Mucosa of descending colon (tissue), 3 donors: ENCODE measurements at regions not wholly inside any gene's neighbourhood (a gene's known extent, or its start where the extent isn't known, plus 50 kb on each side); places are given as distances from the start of the nearest gene placed in this dataset.
A peak's percentile ranks its signal among the peaks of the same experiment; 100 is the strongest.

Experiments
- ATAC-seq: fragments of 200-7000 bp; cut with Tn5 transposase; one replicate; pipeline ENCODE4 v1.9.1; 2020; ENCODE audit warnings: mild to moderate bottlenecking, moderate library complexity
- DNase-seq, 3 donors: peaks; one replicate each; pipeline ENCODE4 v3.0.0-alpha.2; 2020
- H3K36me3 ChIP-seq: fragments of 200-600 bp; one replicate; pipeline ENCODE4 v1.8.0; 2021; ENCODE audit warnings: low read depth, mild to moderate bottlenecking
- H3K4me1 ChIP-seq: fragments of 200-600 bp; one replicate; pipeline ENCODE4 v1.8.0; 2021; ENCODE audit warnings: low read depth, mild to moderate bottlenecking
- H3K4me3 ChIP-seq: fragments of 200-600 bp; one replicate; pipeline ENCODE4 v1.8.0; 2021; ENCODE audit warnings: mild to moderate bottlenecking
- H3K9me3 ChIP-seq: fragments of 200-600 bp; one replicate; pipeline ENCODE4 v1.8.0; 2021; ENCODE audit warnings: mild to moderate bottlenecking
- intact Hi-C, 2 donors: fragments of 100-400 bp; cut with DNase I in 1 of 2; cut with micrococcal nuclease in 1 of 2; formaldehyde crosslinking; loops; one replicate each; pipeline versions ENCODE4 v1.11.0 to v1.11.1; 2022; cut with DNase I, micrococcal nuclease
- TF ChIP-seq, protein P1 (sequence below): fragments of 200-600 bp; IDR thresholded peaks from one replicate; pipeline ENCODE4 v1.8.0; 2022; ENCODE audit warnings: antibody characterized with exemption, mild to moderate bottlenecking
- donor health status: DM: no; HTN: no; CAD: no; lungs with moderate emphysema.
- donor health status: DM: no; HTN: no; CAD: no.
- donor health status: DM: no; HTN: yes; CAD: no.

DNA sequence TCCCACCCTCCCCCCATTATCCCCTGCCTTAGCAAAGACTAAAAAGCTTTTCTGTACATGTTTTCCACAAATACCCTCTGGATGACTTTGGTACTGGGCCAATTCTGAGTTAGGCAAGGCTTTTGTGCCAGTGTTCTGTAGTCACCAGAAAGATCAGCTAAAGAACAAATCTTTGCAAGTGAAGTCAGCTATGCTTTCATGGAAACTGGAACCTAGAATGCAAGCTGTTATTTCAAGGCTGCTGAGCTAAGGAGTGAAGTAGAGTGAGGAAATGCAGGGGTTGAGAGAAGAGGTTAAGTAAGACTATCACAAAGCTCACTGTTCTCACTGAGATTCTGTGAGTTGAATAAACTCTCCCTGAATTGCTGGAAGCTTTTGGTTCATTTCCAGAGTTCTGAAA, 107.8 kb upstream of the CNTN3 start:
- DNase-seq (no peak), ATAC-seq (no peak)
- no peaks in the 10 kb centered on the region for H3K9me3 ChIP-seq
- no peaks in the 10 kb centered on the region for H3K4me1 ChIP-seq
- H3K4me3 ChIP-seq: no peak overlapping the region
- intact Hi-C loops: no loop called here
- H3K36me3 ChIP-seq: no peaks in the 10 kb centered on the region
- TF ChIP-seq, protein P1, sequence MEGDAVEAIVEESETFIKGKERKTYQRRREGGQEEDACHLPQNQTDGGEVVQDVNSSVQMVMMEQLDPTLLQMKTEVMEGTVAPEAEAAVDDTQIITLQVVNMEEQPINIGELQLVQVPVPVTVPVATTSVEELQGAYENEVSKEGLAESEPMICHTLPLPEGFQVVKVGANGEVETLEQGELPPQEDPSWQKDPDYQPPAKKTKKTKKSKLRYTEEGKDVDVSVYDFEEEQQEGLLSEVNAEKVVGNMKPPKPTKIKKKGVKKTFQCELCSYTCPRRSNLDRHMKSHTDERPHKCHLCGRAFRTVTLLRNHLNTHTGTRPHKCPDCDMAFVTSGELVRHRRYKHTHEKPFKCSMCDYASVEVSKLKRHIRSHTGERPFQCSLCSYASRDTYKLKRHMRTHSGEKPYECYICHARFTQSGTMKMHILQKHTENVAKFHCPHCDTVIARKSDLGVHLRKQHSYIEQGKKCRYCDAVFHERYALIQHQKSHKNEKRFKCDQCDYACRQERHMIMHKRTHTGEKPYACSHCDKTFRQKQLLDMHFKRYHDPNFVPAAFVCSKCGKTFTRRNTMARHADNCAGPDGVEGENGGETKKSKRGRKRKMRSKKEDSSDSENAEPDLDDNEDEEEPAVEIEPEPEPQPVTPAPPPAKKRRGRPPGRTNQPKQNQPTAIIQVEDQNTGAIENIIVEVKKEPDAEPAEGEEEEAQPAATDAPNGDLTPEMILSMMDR: no peak

GRCh38 chr3:74713977-74714376, 99.5 kb upstream of the CNTN3 start:
- Histone ChIP-seq H3K4me3 (no peak overlapping the region), H3K9me3 (no peaks in the 10 kb centered on the region)
- ATAC-seq: no peak

DNA sequence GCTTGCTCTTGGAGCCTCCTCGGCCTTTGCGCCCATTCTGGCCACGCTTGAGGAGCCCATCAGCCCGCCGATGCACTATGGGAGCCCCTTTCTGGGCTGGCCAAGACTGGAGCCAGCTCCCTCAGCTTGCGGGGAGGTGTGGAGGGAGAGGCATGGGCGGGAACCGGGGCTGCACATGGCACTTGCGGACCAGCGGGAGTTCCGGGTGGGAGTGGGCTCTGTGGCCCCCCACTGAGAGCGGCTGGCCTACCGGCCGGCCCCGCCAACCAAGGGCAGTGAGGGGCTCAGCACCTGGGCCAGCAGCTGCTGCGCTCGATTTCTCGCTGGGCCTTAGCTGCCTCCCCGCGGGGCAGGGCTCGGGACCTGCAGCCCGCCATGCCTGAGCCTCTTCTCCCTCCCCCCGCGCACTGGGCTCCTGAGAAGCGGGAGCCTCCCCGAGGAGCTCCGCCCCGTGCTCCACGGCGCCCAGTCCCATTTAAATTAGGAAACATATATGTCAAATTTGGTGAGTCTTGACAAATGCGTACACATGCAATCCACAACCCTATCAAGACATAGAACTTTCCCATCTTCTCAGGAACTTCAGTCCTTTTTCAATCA, 97.6 kb upstream of the CNTN3 start:
- Histone ChIP-seq H3K4me3 (no peak overlapping the region), H3K4me1 (no peaks in the 10 kb centered on the region), H3K36me3 (no peaks in the 10 kb centered on the region), H3K9me3 (no peaks in the 10 kb centered on the region)
- intact Hi-C loops: no loop called here
- ATAC-seq: no peak
- TF ChIP-seq, protein P1: no peak
- DNase-seq: peak in 1 of 3 donors; percentile 38

More at GRCh38 chr3:74713977-74714376, 99.5 kb upstream of the CNTN3 start:
- H3K4me1 ChIP-seq: no peaks in the 10 kb centered on the region
- no peaks in the 10 kb centered on the region for H3K36me3 ChIP-seq
- intact Hi-C loops: no loop called here
- no peak for DNase-seq
- TF ChIP-seq, protein P1: no peak

- DNase-seq (no peak), ATAC-seq (no peak)
- TF ChIP-seq, protein P1: no peak
- Histone ChIP-seq H3K4me1 (no peaks in the 10 kb centered on the region), H3K36me3 (no peaks in the 10 kb centered on the region), H3K9me3 (no peaks in the 10 kb centered on the region), H3K4me3 (no peak overlapping the region)
- intact Hi-C loops: no loop called here
Measured at GRCh38 chr3:74709951-74710350, 95.5 kb upstream of the CNTN3 start.

DNA sequence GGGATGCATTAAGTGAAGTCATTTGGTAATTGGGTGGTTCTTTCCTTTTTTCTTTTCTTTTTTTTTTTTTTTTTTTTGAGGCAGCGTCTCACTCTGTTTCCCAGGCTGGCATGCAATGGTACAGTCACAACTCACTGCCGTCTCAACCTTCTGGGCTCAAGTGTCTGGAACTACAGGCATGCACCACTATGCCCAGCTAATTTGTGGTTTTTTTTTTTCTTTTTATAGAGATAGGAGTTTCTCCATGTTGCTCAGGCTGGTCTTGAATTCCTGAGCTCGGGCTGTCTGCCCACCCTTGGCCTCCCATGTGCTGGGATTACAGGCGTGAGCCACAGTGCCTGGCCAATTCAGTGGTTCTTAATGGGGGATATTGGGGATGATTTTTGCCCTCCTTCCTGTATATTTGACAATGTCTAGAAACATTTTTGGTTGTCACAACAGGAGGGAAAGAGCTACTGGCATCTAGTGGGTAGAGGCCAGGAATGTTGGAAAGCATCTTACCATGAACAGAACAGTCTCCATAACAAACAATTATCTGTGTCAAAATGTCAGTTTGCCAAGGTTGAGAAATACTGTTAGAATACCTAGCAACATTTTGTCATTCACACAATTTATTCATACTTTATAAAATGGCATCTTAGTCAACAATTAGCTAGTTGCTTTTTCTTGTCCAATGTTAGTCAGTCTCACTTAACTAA, 79.4 kb upstream of the CNTN3 start:
- no peaks in the 10 kb centered on the region for H3K36me3 ChIP-seq
- no peak overlapping the region for H3K4me3 ChIP-seq
- no peaks in the 10 kb centered on the region for H3K9me3 ChIP-seq
- no peak for ATAC-seq
- intact Hi-C loops: no loop called here
- DNase-seq: no peak
- TF ChIP-seq, protein P1: no peak
- no peaks in the 10 kb centered on the region for H3K4me1 ChIP-seq
